ENCODE measurements at regions not wholly inside any gene's neighbourhood (a gene's known extent, or its start where the extent isn't known, plus 50 kb on each side); places are given as distances from the start of the nearest gene placed in this dataset.

DNA sequence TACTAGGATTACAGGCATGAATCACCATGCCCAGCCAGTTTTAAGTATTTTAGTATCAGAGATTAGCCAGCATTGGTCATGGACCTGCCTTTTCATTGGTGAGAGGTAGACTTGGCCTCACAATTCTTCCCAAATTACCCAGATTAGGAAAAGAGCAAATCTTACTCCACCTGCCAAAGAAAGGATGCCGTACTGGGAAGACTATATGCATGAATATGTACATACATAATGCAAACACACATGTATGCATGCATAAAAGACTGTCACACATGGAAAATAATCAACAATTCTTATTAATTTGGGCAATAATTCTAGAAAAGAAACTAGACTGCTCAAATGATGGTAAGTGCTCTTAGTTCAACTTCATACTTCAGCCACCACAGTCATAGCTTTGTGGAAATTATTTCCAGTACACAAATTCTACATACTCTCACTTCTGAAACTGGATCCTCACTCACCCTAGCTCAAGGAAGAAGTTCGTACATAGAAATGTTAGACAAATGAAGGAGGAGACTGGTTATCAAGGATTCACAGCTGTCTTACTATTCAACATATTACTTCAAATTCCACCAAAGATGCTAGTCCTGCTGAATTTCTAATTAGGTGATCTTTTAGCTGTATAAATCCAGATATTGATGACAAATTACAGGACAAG lies 73.7 kb downstream of the MINAR2 start:
- no peak for DNase-seq (ENCODE audit: low read depth)
- TF ChIP-seq, protein P1, sequence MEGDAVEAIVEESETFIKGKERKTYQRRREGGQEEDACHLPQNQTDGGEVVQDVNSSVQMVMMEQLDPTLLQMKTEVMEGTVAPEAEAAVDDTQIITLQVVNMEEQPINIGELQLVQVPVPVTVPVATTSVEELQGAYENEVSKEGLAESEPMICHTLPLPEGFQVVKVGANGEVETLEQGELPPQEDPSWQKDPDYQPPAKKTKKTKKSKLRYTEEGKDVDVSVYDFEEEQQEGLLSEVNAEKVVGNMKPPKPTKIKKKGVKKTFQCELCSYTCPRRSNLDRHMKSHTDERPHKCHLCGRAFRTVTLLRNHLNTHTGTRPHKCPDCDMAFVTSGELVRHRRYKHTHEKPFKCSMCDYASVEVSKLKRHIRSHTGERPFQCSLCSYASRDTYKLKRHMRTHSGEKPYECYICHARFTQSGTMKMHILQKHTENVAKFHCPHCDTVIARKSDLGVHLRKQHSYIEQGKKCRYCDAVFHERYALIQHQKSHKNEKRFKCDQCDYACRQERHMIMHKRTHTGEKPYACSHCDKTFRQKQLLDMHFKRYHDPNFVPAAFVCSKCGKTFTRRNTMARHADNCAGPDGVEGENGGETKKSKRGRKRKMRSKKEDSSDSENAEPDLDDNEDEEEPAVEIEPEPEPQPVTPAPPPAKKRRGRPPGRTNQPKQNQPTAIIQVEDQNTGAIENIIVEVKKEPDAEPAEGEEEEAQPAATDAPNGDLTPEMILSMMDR (conservative IDR thresholded peaks at IDR 0.05; ENCODE audit: low read depth, low read length), result no peak
- no peak overlapping the region for H3K4me3 ChIP-seq (ENCODE audit: low read length)

DNA sequence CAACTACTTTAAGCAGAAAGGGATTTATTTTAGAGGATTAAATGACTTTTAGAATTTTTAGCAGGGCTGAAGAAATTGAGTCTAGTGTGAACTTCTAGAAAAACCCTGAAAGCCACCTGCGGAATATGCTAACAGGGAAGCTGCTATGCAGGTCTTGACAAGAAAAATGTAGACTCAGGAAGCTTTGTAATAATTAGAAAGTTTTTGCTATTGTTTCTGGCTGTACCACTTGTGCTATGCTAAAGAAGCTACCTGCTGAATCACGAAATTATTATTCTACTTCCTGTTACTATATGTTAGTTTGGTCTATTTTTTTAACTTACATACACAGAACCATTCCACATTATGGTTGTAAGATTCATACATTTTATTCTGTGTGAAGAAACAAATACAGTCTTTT lies 74.0 kb upstream of the CHSY3 start:
- TF ChIP-seq, protein P1 (conservative IDR thresholded peaks at IDR 0.05; ENCODE audit: low read depth, low read length), result no peak
- no peak overlapping the region for H3K4me3 ChIP-seq (ENCODE audit: low read length)
- DNase-seq (ENCODE audit: low read depth), result no peak

DNA sequence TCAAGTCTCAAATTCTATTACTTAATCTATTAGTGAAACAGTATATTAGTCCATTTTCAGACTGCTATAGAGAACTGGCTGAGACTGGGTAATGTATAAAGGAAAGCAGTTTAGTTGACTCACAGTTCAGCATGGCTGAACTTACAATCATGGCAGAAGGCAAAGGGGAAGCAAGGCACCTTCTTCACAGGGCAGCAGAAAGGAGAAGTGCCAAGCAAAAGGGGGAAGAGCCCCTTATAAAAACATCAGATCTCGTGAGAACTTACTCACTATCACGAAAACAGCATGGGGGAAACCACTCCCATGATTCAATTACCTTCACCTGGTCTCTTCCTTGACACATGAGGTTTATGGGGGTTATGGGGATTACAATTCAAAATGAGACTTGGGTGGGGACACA lies 67.9 kb upstream of the CHSY3 start:
- no peak for DNase-seq (ENCODE audit: low read depth)
- TF ChIP-seq, protein P1 (conservative IDR thresholded peaks at IDR 0.05; ENCODE audit: low read depth, low read length), result no peak
- H3K4me3 ChIP-seq (ENCODE audit: low read length), result no peak overlapping the region

DNA sequence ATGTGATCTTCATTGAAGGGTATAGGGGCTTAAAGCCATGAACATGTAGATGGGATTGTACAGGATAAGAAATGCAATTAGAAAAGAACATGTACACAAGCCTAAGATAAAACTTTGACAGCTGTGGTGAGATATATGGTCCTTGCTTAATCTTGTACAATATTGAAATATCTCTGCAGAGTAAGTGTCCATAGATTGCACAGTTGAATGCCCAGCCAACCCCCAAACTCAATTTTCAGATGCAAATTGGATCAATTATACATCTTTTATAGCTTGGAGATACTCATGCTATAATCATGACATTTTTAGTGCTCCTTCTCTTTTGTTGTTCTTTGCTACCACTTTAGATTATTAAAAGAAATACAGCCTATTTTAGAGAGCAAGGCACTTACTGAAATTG lies 59.5 kb upstream of the CHSY3 start:
- no peak overlapping the region for H3K4me3 ChIP-seq (ENCODE audit: low read length)
- TF ChIP-seq, protein P1 (conservative IDR thresholded peaks at IDR 0.05; ENCODE audit: low read depth, low read length), result no peak
- no peak for DNase-seq (ENCODE audit: low read depth)

DNA sequence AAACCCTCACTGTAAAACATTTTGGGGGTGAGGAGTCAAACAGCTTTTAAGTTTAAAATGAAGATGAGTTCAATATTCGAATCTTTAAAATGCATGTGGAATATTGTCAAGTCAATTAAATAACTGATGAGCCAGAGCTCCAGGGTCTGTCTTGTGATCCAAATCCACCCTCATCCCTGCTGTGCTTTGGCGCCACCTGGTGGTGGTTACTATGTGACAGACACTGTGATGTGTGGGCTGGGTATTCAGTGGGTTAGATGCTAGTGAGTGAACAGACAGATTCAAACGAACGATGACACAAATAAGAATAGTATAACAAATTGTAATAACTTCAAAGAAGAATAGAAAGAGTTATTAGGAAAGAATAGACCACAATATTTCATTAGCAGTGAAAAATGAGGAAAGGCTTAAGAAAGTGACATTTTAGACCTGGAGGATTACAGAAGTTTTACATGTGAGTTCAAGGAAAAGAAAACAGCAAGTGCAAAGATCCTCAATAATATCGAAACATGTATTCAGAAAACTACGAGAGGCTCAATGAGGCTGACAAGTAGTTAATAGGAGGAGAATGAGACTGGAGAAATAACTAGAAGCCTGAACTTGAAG lies 51.4 kb upstream of the CHSY3 start:
- no peak for DNase-seq (ENCODE audit: low read depth)
- H3K4me3 ChIP-seq (ENCODE audit: low read length), result no peak overlapping the region
- TF ChIP-seq, protein P1 (conservative IDR thresholded peaks at IDR 0.05; ENCODE audit: low read depth, low read length), result peak; percentile 97

DNA sequence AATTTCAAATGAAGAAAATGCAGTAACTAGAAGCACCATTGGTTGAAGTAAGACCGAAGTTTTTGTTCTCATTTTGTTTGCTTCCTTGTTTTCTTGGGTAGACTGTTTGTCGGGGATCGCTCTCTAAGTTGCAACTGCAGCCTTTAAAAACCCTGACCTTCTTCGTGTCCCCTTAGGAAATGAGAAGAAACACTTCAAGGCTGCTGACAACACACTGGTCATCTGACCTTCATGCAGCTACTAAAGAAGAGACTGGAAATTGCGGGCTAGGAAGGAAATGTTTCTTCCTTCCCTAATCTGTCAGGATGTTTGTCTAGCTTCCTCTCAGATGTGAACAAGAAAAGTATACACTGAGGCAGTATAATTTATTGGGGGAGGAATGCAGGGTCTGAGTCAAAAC lies 50.7 kb upstream of the CHSY3 start:
- DNase-seq (ENCODE audit: low read depth), result no peak
- no peak overlapping the region for H3K4me3 ChIP-seq (ENCODE audit: low read length)
- TF ChIP-seq, protein P1 (conservative IDR thresholded peaks at IDR 0.05; ENCODE audit: low read depth, low read length), result no peak
